Pulmonary artery endothelial cell (primary cell): ENCODE measurements at regions not wholly inside any gene's neighbourhood (a gene's known extent, or its start where the extent isn't known, plus 50 kb on each side); places are given as distances from the start of the nearest gene placed in this dataset.

Source experiments
- DNase-seq: peaks from one replicate; pipeline ENCODE4 v3.0.0-alpha.2; 2011; ENCODE audit warnings: low read depth, low spot score

- DNase-seq = no peak
These were observed 340.8 kb downstream of the BCAT1 start for GRCh38 chr12:24608108-24608507.

DNA sequence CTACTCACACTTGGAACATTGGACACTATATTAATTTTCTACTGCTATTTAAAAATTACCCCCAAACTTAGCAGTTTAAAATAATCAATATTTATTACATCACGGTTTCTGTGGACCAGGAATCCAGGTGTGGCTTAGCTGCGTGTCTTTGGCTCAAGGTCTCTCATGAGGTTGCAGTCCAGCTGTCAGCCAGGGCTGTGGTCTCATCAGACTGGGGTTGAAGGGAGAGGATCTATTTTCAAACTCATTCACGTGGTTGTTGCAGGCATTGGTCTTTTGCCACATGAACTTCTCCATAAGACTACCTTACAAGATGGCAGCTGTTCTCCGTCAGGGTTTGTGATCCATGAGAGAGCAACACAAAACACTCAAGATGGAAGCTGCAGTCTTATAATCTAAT, 343.0 kb downstream of the BCAT1 start:
- no peak for DNase-seq

DNA sequence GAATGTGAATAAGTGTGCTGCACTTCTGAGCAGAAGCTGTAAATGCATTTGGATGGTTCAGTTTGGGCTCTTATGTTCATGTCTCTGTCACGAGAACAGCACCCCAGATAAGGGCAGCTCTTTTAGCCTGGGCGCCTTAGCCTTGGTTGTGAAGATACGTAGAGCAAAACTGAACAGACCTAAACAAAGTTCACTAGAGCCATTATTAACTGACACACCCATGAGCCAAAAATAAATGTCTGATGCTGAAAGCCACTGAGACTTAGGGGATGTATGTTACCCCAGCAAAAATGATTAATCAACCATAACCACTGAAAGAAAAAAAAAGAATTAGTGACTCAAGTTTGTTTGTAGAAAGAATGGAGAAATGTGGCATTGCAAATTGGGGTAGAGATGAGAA, 343.4 kb downstream of the BCAT1 start:
- no peak for DNase-seq

GRCh38 chr12:24603371-24603770, 345.5 kb downstream of the BCAT1 start:
- DNase-seq = no peak

DNA sequence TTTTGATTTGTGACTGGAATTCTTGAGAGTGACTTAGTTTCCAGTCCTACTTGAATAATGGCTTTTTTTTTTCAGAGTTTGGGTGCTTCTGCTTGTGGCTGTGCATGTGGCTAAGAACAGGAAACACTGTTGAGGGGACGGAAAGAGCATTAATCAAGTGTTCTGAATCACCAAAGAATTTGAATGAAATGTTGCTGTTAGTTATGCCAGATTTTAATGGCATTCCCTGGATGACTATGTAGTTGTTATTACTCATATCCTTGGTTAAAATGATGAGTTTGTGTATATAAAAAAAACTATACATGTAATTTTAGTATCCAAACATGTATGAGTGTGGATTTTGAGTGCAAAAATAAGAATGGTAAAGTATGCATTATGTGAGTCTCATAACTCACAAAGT, 347.9 kb downstream of the BCAT1 start:
- peak; percentile 60 for DNase-seq

DNA sequence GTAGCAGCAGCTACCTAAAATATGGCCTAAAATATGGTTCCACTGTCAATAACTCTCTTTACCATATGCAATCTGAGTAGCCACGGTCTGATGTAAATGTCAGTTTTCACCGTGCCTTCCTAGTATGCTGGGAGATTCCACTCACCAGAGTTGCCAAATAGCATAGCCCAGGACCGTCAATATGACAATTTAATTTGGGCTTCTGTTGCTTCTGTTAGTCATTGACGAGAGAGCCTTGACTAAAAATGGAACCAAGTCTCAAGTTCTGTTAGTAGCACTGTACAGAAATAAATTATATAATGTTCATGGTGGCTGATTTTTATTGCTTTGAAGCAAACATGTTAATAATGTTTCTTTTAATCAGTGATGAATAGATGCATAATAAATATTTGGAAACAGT, 348.4 kb downstream of the BCAT1 start:
- no peak for DNase-seq

DNA sequence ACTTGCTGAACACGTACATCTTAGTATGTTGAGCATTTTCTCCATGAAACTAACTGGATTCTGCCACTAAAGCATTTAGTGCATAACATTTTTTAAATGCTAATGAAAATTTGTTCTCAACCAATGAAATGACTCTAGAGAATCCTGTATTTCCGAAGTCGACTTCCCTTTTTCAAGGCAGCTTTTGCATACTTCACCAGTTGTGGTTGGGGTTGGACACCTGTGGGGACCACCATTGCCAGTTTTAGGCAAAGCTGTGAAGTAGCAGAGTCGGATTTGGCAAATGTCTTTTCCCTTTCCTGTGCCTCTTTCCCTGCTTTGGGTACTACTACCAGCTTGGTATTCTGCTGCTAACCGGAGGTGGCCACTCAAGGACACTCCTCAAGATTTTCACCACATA, 349.2 kb downstream of the BCAT1 start:
- DNase-seq = no peak

- DNase-seq = no peak
These were observed 351.3 kb downstream of the BCAT1 start for GRCh38 chr12:24597580-24597979.

GRCh38 chr12:24596768-24597388, 352.0 kb downstream of the BCAT1 start:
- no peak for DNase-seq

DNA sequence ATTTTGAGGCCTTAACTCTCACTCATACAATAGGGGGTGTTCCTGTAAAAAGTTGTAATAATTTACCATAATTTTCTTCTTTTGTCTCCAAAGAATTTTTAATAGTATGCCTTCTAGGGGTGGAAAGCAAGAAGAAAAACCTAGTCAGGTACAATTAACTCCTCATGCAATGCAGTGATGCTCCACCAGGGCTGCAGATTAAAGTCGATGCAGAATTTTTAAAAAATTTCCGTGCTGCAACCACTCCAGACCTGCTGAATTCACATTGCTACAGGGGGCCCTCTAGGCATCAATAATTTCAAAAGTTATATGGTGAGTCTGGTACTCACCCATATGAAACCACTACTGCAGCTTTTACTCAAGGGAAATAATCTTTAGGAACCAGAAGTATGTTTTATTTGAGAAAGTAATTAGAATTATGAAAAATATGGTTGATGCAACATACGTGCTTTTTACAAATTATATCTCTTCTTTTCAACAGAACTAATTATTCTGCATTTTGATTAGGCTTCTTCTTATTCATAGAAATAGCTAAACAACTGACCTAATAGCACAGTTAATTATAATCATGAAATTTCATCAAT, 353.2 kb downstream of the BCAT1 start:
- no peak for DNase-seq

DNA sequence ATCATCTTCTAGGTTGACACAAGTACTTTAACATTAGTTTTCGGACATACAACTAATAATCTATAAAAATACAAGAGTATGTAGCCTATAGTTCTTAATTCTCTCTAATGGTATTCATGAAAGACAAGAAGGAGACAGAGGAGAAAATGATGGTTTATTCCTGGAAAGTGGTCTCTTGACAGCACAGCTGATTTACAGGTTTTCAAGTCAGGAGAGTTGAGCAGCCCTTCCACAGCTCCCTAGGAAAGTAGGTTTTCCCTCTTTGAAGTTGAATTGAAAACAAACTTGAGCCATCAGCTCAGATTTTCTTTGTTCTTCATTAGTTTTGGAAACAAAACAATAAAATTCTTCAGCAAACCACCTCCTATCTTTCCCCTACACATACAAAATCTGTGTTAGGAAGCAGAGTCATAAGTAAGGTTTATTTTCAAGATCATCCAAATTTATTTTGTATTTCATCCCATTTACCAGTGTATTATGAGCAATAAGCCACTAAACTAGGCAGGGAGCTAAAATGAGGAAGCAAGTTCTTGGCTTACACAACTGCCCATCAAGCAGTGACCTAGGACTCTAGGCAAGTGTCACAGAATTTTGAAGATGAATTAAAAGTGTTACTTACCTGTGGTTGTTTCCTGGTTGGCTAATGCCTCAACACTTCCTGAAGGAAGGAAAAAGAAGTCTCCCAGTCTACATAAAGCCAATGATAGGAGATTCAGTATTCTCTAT, 357.0 kb downstream of the BCAT1 start:
- no peak for DNase-seq

DNA sequence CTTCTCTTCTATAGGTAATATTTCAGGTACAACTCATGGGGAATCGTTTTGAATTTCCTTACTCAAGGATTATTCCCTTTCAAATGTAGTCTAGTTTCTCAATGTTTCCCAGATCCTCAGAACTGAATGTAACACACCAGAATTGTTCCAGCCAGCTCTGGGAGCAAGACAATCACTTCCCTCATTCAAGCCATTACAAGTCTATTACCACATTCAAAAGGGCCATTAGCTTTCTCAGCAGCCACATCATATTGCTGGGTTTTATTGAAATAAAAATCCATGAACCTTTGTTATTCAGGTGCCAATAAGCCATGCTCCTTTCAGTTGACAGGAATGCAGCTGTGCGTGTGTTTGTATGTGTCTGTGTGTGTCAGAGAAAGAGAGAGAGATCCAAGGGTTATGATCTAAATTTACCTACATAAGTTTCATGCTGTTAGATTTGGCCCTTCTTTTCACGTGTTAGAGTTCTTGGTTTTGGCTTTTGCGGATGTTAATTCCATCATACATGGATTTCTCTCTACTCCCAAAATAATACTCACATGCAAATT, 357.7 kb downstream of the BCAT1 start:
- DNase-seq = no peak

GRCh38 chr12:24586293-24586692, 362.6 kb downstream of the BCAT1 start:
- no peak for DNase-seq

- DNase-seq = no peak
These were observed 364.7 kb downstream of the BCAT1 start for GRCh38 chr12:24584032-24584675.

- DNase-seq = no peak
These were observed 365.8 kb downstream of the BCAT1 start for GRCh38 chr12:24582954-24583601.

DNA sequence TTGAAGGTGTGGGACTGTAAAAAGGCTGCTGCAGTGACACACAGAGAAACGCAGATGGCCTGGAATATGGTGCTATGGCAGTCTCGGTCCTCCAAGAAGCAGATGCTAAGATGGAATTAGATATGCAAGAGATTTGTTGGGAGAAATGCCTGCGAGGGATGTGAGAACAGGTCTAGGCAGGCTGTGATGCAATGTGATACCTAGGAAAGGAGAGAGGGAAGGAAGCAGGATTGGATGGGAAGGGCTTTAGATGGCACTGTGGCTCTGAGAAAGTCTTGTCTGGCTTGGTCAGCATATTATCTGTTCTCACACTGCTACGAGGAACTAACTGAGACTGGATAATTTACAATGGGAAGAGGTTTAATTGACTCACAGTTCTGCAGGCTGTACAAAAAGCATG, 374.4 kb downstream of the BCAT1 start:
- DNase-seq = no peak

- no peak for DNase-seq
These were observed 375.3 kb downstream of the BCAT1 start for GRCh38 chr12:24573621-24574020.

DNA sequence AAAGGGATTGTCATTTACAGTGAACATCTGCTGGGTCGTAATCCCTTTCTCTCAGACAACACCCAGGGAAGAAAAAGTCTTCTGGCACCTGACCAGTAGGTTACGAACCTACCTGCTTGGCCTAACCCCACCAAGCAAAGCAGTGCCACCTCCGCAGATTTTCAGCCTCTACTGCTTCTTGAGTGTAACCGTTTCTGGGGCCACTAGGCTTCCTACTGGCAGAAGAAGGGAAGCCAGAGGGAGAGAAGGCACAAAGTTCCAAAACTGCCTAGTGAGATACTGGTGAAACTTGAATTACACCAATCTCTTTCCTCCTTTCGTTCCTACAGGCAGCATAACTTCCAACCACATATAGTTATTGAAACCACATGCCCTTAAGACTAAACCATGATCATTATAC, 383.6 kb downstream of the BCAT1 start:
- DNase-seq = no peak

- DNase-seq = no peak
These were observed 386.0 kb downstream of the BCAT1 start for GRCh38 chr12:24562771-24563431.

- peak; percentile 7 for DNase-seq
These were observed 386.8 kb downstream of the BCAT1 start for GRCh38 chr12:24561882-24562770.
